ENCODE measurements at regions not wholly inside any gene's neighbourhood (a gene's known extent, or its start where the extent isn't known, plus 50 kb on each side); places are given as distances from the start of the nearest gene placed in this dataset.

DNA sequence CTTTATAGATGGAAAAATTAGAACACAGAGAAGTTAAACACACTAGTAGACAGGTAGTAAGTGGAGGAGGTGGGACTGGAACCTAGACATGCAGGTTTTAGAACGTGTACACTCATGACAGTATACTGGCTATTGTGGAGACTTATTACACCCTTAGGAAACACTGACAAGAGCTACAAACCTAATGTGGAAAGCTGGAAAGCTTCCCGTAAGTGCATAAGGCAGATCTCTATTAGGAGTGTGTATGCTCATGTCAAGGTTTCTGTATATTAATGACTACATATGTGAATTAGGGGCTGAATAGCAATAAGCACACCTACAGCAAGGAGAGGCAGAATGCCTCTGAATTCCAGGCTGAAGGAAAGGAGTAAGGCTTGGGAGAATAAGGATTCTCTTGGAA, 82.6 kb upstream of the SLC24A5 start:
- TF ChIP-seq, protein P1, sequence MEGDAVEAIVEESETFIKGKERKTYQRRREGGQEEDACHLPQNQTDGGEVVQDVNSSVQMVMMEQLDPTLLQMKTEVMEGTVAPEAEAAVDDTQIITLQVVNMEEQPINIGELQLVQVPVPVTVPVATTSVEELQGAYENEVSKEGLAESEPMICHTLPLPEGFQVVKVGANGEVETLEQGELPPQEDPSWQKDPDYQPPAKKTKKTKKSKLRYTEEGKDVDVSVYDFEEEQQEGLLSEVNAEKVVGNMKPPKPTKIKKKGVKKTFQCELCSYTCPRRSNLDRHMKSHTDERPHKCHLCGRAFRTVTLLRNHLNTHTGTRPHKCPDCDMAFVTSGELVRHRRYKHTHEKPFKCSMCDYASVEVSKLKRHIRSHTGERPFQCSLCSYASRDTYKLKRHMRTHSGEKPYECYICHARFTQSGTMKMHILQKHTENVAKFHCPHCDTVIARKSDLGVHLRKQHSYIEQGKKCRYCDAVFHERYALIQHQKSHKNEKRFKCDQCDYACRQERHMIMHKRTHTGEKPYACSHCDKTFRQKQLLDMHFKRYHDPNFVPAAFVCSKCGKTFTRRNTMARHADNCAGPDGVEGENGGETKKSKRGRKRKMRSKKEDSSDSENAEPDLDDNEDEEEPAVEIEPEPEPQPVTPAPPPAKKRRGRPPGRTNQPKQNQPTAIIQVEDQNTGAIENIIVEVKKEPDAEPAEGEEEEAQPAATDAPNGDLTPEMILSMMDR (IDR thresholded peaks at IDR 0.05) = no peak
- TF ChIP-seq, protein P2, sequence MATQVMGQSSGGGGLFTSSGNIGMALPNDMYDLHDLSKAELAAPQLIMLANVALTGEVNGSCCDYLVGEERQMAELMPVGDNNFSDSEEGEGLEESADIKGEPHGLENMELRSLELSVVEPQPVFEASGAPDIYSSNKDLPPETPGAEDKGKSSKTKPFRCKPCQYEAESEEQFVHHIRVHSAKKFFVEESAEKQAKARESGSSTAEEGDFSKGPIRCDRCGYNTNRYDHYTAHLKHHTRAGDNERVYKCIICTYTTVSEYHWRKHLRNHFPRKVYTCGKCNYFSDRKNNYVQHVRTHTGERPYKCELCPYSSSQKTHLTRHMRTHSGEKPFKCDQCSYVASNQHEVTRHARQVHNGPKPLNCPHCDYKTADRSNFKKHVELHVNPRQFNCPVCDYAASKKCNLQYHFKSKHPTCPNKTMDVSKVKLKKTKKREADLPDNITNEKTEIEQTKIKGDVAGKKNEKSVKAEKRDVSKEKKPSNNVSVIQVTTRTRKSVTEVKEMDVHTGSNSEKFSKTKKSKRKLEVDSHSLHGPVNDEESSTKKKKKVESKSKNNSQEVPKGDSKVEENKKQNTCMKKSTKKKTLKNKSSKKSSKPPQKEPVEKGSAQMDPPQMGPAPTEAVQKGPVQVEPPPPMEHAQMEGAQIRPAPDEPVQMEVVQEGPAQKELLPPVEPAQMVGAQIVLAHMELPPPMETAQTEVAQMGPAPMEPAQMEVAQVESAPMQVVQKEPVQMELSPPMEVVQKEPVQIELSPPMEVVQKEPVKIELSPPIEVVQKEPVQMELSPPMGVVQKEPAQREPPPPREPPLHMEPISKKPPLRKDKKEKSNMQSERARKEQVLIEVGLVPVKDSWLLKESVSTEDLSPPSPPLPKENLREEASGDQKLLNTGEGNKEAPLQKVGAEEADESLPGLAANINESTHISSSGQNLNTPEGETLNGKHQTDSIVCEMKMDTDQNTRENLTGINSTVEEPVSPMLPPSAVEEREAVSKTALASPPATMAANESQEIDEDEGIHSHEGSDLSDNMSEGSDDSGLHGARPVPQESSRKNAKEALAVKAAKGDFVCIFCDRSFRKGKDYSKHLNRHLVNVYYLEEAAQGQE (IDR thresholded peaks at IDR 0.05; ENCODE audit: insufficient read depth in 1 of 2, low read depth in 2 of 2, low read length in 1 of 2) = no peak
- TF ChIP-seq POLR2AphosphoS5 (IDR thresholded peaks at IDR 0.05; ENCODE audit: low read depth, low read length) = no peak
